Activated CD4-positive, alpha-beta memory T cell treated with anti-CD3 and anti-CD28 coated beads for 36 hours (primary cell): ENCODE measurements at regions not wholly inside any gene's neighbourhood (a gene's known extent, or its start where the extent isn't known, plus 50 kb on each side); places are given as distances from the start of the nearest gene placed in this dataset.
A peak's percentile ranks its signal among the peaks of the same experiment; 100 is the strongest.

Experiments used
- CTCF ChIA-PET: fragments of 350-600 bp; sonication (Branson Sonifier 250); formaldehyde crosslinking; loops from one replicate; lab custom pipeline; 2021; ENCODE audit warnings: antibody characterized with exemption, inconsistent platforms; lab: Charles Lee
- POLR2A ChIA-PET: fragments of 350-600 bp; sonication (Branson Sonifier 250); formaldehyde crosslinking; loops from one replicate; lab custom pipeline; 2021; ENCODE audit warnings: antibody characterized with exemption; lab: Charles Lee
- DNase-seq: peaks from one replicate; pipeline ENCODE4 v3.0.0-alpha.2; 2020
- H3K27ac Mint-ChIP-seq: one replicate; pipeline ENCODE4 v1.8.0; 2021; ENCODE audit warnings: mixed read lengths
- H3K27me3 Mint-ChIP-seq: one replicate; pipeline ENCODE4 v1.8.0; 2021; ENCODE audit warnings: mixed read lengths
- H3K36me3 Mint-ChIP-seq: one replicate; pipeline ENCODE4 v1.8.0; 2021; ENCODE audit warnings: mixed read lengths
- H3K4me1 Mint-ChIP-seq: one replicate; pipeline ENCODE4 v1.8.0; 2021; ENCODE audit warnings: low read depth, mixed read lengths
- H3K4me3 Mint-ChIP-seq: one replicate; pipeline ENCODE4 v1.8.0; 2021; ENCODE audit warnings: mild to moderate bottlenecking, mixed read lengths
- H3K9me3 Mint-ChIP-seq: one replicate; pipeline ENCODE4 v1.8.0; 2021; ENCODE audit warnings: mixed read lengths
- intact Hi-C: fragments of 100-400 bp; cut with micrococcal nuclease; formaldehyde crosslinking; loops from one replicate; pipeline ENCODE4 v1.15.1; 2023

DNA sequence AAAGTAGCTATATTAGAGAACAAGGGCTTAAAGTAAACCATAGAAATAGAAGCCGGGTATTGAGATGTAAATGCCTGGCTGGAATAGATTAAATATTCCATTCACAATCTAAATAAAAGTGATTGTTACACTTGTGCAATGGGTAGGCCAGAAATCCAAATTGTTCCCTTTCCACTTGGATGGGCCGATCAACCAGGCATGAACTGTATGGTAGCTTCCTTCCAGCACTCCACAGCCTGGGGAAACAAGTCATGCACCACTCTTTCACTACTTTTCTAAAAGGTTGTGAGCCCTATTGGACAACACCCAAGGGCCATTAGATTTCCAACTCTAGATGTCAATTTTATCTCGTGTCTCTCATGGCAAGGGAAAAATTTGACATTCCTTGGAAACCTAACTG is 407.3 kb upstream of the HSFY2 start:
- CTCF ChIA-PET = no interaction called here
- Mint-ChIP-seq H3K9me3 (peaks cover 17% of the 10 kb centered on the region), H3K4me1 (no peaks in the 10 kb centered on the region), H3K4me3 (no peak overlapping the region), H3K27me3 (no peaks in the 10 kb centered on the region), H3K36me3 (no peaks in the 10 kb centered on the region), H3K27ac (no peak overlapping the region)
- POLR2A ChIA-PET = no interaction called here
- no peak for DNase-seq
- intact Hi-C loops = no loop called here

DNA sequence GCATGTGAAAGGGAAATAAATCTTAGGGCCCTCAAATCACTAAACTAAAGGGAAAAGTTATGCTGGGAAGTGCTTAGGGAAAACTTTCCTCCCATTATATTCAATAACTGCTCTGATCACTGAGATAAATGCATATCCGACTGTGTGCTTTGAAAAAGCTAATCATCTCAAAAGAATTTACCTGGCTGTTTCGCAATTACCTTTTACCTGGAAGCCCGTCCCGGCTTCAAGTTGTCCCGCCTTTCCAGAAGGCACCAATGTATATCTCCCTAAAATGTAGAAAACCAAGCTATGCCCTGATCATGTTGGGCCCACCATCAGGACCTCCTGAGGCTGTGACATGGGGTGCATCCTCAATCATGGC is 394.6 kb upstream of the HSFY2 start:
- Mint-ChIP-seq H3K36me3 (no peaks in the 10 kb centered on the region), H3K4me1 (no peaks in the 10 kb centered on the region), H3K27ac (no peak overlapping the region), H3K27me3 (no peaks in the 10 kb centered on the region), H3K4me3 (no peak overlapping the region), H3K9me3 (peaks cover 3% of the 10 kb centered on the region)
- intact Hi-C loops = no loop called here
- no peak for DNase-seq
- ChIA-PET POLR2A (no interaction called here), CTCF (interaction anchor here (0.6 kb wide), 1 partner anchor 139 kb away, joined by 3 read pairs; no protein-coding TSS in a partner anchor)

DNA sequence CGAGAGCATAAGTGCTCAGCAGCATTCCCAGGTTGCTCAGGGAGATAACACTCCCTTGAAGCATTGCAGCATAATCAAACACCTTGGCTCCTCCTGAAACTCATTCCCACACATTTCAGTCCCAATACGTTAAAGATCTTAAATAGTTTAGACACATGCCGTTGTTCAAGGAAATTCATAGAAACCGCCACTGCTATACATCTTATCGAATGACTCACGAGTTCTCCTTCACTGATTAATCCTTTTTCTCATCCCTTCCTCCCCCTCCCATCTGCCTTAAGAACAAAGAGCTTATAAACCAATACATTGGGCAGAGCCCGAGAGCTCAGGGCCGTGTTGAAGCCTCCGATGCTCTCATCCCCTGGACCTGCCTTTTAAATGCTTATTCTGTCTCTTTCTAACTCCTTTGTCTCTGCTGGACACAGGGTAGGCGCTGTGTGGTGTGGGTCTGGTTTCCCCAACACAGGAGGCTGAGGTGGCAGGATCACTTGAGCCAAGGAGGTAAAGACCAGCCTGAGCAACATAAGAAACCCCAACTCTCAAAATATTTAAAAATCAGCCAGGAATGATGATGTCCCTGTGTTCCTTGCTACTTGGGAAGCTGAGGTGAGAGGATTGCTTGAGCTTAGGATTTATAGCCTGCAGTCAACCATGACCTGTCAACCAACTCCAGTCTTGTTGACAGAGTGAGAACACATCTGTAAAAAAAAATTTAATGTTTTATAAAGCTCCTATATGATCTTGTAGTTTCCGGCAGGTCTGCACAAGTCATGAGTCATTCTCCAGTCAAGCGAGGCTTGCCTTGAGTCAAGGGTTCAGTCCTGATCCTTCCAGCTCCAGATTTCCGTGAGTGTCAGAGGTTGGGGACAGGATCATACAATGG is 394.0 kb upstream of the HSFY2 start:
- Mint-ChIP-seq H3K36me3 (no peaks in the 10 kb centered on the region), H3K27ac (no peak overlapping the region), H3K9me3 (peaks cover 3% of the 10 kb centered on the region), H3K4me1 (no peaks in the 10 kb centered on the region), H3K4me3 (no peak overlapping the region), H3K27me3 (no peaks in the 10 kb centered on the region)
- ChIA-PET CTCF (no interaction called here), POLR2A (no interaction called here)
- no peak for DNase-seq
- intact Hi-C loops = no loop called here

DNA sequence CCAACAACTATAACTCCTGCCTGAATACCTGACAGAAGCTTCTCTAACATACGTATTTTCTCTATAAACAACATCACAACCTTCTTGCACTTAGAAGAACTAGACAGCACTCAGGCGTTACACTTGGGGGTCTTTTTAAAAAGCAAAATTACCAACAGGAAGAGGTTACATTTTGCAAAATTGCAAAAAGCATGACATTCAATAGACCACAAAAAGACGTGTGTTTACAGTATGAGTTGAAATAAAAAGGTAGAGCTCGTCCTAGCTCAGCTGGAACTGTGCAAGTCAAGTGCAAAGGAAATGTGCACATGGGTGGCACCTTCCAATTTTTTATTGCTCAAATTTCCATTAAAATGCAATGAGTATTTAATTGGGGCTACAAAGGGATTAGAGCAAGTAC is 375.2 kb upstream of the HSFY2 start:
- no peaks in the 10 kb centered on the region for H3K27me3 Mint-ChIP-seq
- H3K27ac Mint-ChIP-seq = no peak overlapping the region
- H3K9me3 Mint-ChIP-seq = no peaks in the 10 kb centered on the region
- no peaks in the 10 kb centered on the region for H3K36me3 Mint-ChIP-seq
- POLR2A ChIA-PET = no interaction called here
- no peak overlapping the region for H3K4me3 Mint-ChIP-seq
- CTCF ChIA-PET = no interaction called here
- intact Hi-C loops = no loop called here
- H3K4me1 Mint-ChIP-seq = no peaks in the 10 kb centered on the region
- no peak for DNase-seq

GRCh38 chrY:19146296-19146695 is 372.8 kb upstream of the HSFY2 start:
- H3K36me3 Mint-ChIP-seq = no peaks in the 10 kb centered on the region
- POLR2A ChIA-PET = no interaction called here
- DNase-seq = no peak
- intact Hi-C loops = no loop called here
- no peak overlapping the region for H3K27ac Mint-ChIP-seq
- H3K4me1 Mint-ChIP-seq = no peaks in the 10 kb centered on the region
- no peak overlapping the region for H3K4me3 Mint-ChIP-seq
- CTCF ChIA-PET = no interaction called here
- H3K27me3 Mint-ChIP-seq = no peaks in the 10 kb centered on the region
- no peaks in the 10 kb centered on the region for H3K9me3 Mint-ChIP-seq

GRCh38 chrY:19142093-19142492 is 368.6 kb upstream of the HSFY2 start:
- no peaks in the 10 kb centered on the region for H3K4me1 Mint-ChIP-seq
- H3K9me3 Mint-ChIP-seq = no peaks in the 10 kb centered on the region
- no peaks in the 10 kb centered on the region for H3K36me3 Mint-ChIP-seq
- H3K27ac Mint-ChIP-seq = no peak overlapping the region
- H3K4me3 Mint-ChIP-seq = no peak overlapping the region
- POLR2A ChIA-PET = no interaction called here
- intact Hi-C loops = no loop called here
- CTCF ChIA-PET = interaction anchor here (0.8 kb wide), 1 partner anchor 14 kb away, joined by 3 read pairs; no protein-coding TSS in a partner anchor
- DNase-seq = no peak
- H3K27me3 Mint-ChIP-seq = no peaks in the 10 kb centered on the region

- Mint-ChIP-seq H3K9me3 (no peaks in the 10 kb centered on the region), H3K27ac (no peak overlapping the region), H3K36me3 (no peaks in the 10 kb centered on the region), H3K27me3 (no peaks in the 10 kb centered on the region), H3K4me3 (no peak overlapping the region), H3K4me1 (no peaks in the 10 kb centered on the region)
- no peak for DNase-seq
- intact Hi-C loops = no loop called here
- POLR2A ChIA-PET = no interaction called here
- CTCF ChIA-PET = no interaction called here
Measured at GRCh38 chrY:19140285-19140920, 366.9 kb upstream of the HSFY2 start.

DNA sequence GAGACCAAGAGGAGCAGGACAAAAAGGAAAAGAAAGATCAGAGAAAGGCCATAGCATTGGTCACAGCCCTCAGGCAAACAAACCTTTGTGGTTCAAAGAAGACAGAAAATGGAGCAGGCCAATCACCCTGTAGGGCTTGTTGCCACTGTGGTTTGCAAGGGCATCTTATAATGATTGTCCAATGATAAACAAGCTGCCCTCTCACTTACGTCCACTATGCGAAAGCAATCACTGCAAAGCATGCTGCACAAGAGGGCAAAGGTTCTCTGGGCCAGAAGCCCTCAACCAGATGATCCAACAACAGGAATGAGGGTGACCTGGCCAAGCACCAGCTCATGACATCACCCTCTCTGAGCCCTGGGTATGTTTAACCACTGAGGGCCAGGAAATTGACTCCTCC is 360.9 kb upstream of the HSFY2 start:
- intact Hi-C loops = no loop called here
- no peaks in the 10 kb centered on the region for H3K36me3 Mint-ChIP-seq
- DNase-seq = no peak
- POLR2A ChIA-PET = no interaction called here
- H3K4me3 Mint-ChIP-seq = no peak overlapping the region
- H3K27ac Mint-ChIP-seq = no peak overlapping the region
- no peaks in the 10 kb centered on the region for H3K9me3 Mint-ChIP-seq
- no peaks in the 10 kb centered on the region for H3K27me3 Mint-ChIP-seq
- CTCF ChIA-PET = no interaction called here
- peaks cover 4% of the 10 kb centered on the region for H3K4me1 Mint-ChIP-seq

GRCh38 chrY:19130569-19131358 is 357.2 kb upstream of the HSFY2 start:
- no peak overlapping the region for H3K4me3 Mint-ChIP-seq
- no peaks in the 10 kb centered on the region for H3K9me3 Mint-ChIP-seq
- peak; percentile 12 for DNase-seq
- H3K27me3 Mint-ChIP-seq = no peaks in the 10 kb centered on the region
- CTCF ChIA-PET = no interaction called here
- no peak overlapping the region for H3K27ac Mint-ChIP-seq
- peaks cover 4% of the 10 kb centered on the region for H3K4me1 Mint-ChIP-seq
- no peaks in the 10 kb centered on the region for H3K36me3 Mint-ChIP-seq
- POLR2A ChIA-PET = no interaction called here
- intact Hi-C loops = loop anchor here (2.0 kb wide), 1 partner anchor 120 kb away; no protein-coding TSS in a partner anchor

DNA sequence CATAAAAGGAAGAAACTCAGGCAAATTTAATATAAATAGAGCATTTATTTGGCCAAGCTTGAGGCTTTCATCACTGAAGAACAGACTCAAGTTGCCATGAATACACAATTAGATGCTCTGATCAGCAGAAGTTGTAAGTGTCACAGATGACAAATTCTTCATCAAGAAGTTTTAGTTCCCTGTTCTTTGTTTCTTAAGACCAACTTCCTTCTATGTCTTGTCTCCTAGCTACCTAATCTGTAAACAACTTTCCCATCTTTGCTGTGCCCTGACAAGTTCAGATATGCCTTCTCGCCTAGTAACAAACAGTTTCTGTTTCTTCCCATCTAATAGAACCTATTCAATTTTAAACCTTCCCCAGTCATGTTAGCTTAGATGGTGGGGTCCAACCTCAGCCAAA is 353.4 kb upstream of the HSFY2 start:
- Mint-ChIP-seq H3K4me1 (peaks cover 4% of the 10 kb centered on the region), H3K9me3 (no peaks in the 10 kb centered on the region), H3K36me3 (no peaks in the 10 kb centered on the region), H3K4me3 (no peak overlapping the region), H3K27me3 (peaks cover 3% of the 10 kb centered on the region), H3K27ac (no peak overlapping the region)
- ChIA-PET POLR2A (no interaction called here), CTCF (no interaction called here)
- intact Hi-C loops = no loop called here
- DNase-seq = no peak

- no peaks in the 10 kb centered on the region for H3K9me3 Mint-ChIP-seq
Measured at GRCh38 chrY:19124609-19125008, 351.1 kb upstream of the HSFY2 start.

DNA sequence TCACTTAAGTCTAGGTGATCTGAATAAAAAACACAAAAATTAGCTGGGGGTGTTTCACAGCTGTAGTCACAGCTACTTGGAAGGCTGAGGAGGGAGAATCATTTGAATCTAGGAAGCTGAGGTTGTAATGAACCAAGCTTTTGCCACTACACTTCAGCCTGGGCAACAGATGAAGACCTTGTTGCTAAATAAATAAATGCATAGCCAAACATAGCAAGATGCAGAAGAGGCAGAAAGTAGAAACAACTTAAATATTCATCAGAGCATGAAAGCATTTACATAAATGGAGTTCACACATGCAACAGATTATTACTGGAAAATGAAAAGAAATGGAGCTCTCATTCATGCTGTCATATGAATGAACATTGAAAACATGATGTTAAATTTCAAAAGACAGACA is 348.9 kb upstream of the HSFY2 start:
- POLR2A ChIA-PET = no interaction called here
- H3K36me3 Mint-ChIP-seq = no peaks in the 10 kb centered on the region
- peaks cover 3% of the 10 kb centered on the region for H3K27me3 Mint-ChIP-seq
- DNase-seq = no peak
- intact Hi-C loops = no loop called here
- H3K27ac Mint-ChIP-seq = no peak overlapping the region
- no peaks in the 10 kb centered on the region for H3K4me1 Mint-ChIP-seq
- no peaks in the 10 kb centered on the region for H3K9me3 Mint-ChIP-seq
- CTCF ChIA-PET = no interaction called here
- H3K4me3 Mint-ChIP-seq = no peak overlapping the region

More at GRCh38 chrY:19124609-19125008, 351.1 kb upstream of the HSFY2 start:
- no peaks in the 10 kb centered on the region for H3K4me1 Mint-ChIP-seq
- intact Hi-C loops = no loop called here
- DNase-seq = no peak
- no peaks in the 10 kb centered on the region for H3K36me3 Mint-ChIP-seq
- H3K27me3 Mint-ChIP-seq = peaks cover 3% of the 10 kb centered on the region
- ChIA-PET CTCF (no interaction called here), POLR2A (no interaction called here)
- no peak overlapping the region for H3K27ac Mint-ChIP-seq
- H3K4me3 Mint-ChIP-seq = no peak overlapping the region
